ENCODE measurements at regions not wholly inside any gene's neighbourhood (a gene's known extent, or its start where the extent isn't known, plus 50 kb on each side); places are given as distances from the start of the nearest gene placed in this dataset.

DNA sequence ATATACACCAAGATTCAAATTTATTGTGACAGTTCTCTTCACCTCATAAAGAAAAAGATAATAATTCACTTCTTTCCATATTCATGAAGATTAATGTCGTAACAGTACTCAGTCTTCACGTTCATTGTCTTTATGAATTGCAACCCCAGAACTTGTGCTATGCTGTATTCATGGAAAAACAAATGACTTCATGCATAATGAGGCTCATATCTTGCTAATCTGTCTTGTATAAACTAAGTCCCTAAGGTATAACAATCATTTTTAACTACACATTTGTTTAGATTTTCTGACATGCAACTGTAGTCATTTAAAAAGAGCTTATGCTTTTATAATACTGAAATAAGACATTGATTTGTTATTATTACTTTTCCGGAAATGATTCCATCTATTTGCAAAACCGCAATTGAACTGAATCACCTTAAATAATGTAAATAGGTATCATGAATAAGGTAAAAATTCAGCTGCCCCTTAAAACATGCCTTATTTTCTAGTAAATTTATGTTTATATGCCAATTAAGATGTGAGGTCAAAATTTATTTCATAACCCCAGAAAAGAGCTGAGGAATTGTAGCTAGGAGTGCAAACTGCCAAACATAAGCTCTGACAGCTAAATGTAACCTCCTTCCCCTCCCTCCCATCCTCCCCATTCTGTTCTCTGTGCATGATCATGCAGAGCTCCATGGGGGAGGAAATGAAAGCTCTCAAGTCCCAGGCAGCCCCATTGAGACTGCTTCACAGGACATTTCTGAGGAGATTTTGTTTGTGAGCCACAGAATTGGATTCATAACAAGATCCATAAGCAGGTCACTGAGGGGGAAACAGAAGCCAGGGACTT, 301.6 kb downstream of the ATP23 start:
- no peaks in the 10 kb centered on the region for H3K4me1 Mint-ChIP-seq
- no peak overlapping the region for H3K4me3 Mint-ChIP-seq
- no peak overlapping the region for H3K27ac Mint-ChIP-seq

DNA sequence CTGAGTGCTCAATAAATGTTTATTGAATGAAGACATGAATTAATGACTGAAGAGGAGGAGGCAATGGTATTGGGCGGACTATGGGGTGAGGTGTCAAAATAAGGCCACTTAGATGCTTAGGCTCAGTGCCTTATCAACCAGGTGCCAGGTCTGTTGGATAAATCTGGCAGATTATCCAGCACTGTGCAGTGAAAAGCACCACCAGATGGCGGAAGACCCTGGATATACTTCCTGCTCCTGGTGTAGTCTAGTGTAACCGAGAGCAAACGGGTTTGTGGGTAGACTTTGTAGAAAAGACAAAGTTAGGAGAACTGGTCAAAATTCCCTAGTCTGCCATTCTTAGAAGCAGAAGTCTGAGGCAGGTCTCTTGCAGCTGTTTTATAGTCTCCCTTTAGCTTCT, 306.3 kb downstream of the ATP23 start:
- Mint-ChIP-seq H3K27ac (no peak overlapping the region), H3K9me3 (no peaks in the 10 kb centered on the region), H3K27me3 (peaks cover 9% of the 10 kb centered on the region), H3K4me1 (no peaks in the 10 kb centered on the region), H3K36me3 (no peaks in the 10 kb centered on the region), H3K4me3 (no peak overlapping the region)

More for the DNA sequence above, 301.6 kb downstream of the ATP23 start:
- peaks cover 16% of the 10 kb centered on the region for H3K27me3 Mint-ChIP-seq
- no peaks in the 10 kb centered on the region for H3K9me3 Mint-ChIP-seq
- no peaks in the 10 kb centered on the region for H3K36me3 Mint-ChIP-seq

DNA sequence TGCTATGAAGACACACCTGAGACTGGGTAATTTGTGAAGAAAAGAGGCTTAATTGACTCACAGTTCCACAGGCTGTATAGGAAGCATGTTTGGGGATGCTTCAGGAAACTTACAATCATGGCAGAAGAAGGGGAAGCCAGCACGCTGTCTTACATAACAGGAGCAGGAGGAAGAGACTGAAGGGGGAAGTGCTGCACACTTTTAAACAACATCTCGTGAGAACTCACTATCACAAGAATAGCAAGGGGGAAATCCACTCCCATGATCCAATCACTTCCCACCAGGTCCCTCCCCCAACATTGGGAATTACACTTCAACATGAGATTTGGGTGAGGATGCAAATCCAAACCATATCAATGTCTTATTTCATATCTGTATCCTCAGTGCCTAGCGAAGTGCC, 307.2 kb downstream of the ATP23 start:
- no peaks in the 10 kb centered on the region for H3K4me1 Mint-ChIP-seq
- no peak overlapping the region for H3K4me3 Mint-ChIP-seq
- H3K27ac Mint-ChIP-seq, result no peak overlapping the region
- peaks cover 10% of the 10 kb centered on the region for H3K27me3 Mint-ChIP-seq
- H3K9me3 Mint-ChIP-seq, result no peaks in the 10 kb centered on the region
- no peaks in the 10 kb centered on the region for H3K36me3 Mint-ChIP-seq

DNA sequence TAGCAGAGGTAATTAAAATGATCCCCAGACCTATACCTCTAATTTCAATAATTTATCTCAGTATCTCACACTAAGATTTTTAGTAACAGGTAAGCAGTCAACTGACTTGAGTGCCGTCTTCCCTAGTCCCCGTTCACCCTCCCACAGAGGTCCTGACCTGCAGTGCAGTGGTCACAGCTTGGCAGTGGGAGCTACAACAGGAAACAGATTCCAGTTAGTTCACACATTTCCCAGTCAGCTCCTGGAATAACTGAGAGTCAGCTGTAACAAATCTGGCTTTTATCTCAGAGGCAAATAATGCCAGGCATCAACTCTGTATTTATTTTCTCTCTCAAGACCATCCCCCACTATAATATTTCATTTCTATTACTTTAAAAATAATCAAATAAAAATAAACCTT, 308.2 kb downstream of the ATP23 start:
- Mint-ChIP-seq H3K36me3 (no peaks in the 10 kb centered on the region), H3K4me1 (no peaks in the 10 kb centered on the region), H3K9me3 (no peaks in the 10 kb centered on the region), H3K4me3 (no peak overlapping the region), H3K27me3 (peaks cover 12% of the 10 kb centered on the region), H3K27ac (no peak overlapping the region)

DNA sequence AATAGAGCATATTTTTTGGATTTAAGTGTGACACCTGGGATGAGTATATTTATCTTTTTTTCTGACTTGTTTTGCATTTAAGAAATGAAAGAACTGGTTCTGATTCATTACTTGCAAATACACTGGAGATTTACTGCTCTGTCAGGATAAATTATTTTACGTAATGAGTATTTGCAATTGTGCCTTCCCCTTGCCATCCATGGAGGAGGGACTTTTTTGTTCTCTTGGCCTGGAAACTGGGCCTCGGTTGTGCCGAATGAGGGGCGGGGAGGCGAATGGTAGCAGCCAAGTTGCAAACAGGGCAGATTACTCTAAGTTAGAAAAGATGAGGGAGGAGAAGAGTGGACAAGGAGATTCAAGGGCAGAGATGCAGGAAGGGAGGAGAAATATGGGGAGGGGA, 308.7 kb downstream of the ATP23 start:
- Mint-ChIP-seq H3K4me3 (no peak overlapping the region), H3K27ac (no peak overlapping the region), H3K36me3 (no peaks in the 10 kb centered on the region), H3K4me1 (no peaks in the 10 kb centered on the region), H3K27me3 (peaks cover 11% of the 10 kb centered on the region), H3K9me3 (no peaks in the 10 kb centered on the region)

DNA sequence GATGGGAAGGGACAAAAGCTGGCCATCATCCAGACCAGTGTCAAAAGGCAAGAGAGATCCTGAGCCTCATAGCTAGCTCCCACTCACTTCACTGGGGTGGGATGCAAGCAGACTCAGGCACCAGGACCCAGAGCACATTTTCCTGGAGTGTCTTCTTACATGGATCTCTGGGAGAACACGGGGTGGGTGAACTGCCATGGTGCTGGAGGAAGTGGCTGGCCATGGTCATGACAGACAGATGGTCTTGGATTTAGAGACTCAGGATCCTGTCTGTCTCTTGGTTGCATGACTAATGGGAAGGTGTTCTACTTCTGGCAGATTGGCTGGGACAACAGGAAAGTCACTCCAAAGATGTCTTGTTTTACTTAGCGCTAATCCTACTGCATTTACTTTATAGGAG, 311.5 kb downstream of the ATP23 start:
- Mint-ChIP-seq H3K27me3 (peaks cover 7% of the 10 kb centered on the region), H3K9me3 (no peaks in the 10 kb centered on the region), H3K4me3 (no peak overlapping the region), H3K36me3 (no peaks in the 10 kb centered on the region), H3K4me1 (no peaks in the 10 kb centered on the region), H3K27ac (no peak overlapping the region)

DNA sequence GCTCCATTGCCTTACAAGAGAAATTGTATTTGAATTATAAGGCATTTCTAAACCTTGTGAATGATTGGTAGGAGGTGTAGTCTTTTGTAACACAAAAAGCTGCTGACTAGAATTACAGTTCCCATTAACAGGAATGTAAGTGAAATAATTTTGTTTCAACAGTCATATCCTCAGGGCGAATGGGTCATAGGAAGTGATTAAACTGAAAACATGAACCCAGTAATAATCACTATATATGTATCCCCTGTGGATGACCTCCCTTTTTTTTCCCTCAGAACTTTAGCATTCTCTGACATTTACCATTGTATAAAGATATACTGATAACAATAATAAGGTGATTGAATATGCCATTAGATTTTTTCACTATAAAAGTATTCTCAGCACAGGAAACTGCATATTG, 312.3 kb downstream of the ATP23 start:
- no peak overlapping the region for H3K4me3 Mint-ChIP-seq
- peaks cover 8% of the 10 kb centered on the region for H3K27me3 Mint-ChIP-seq
- H3K27ac Mint-ChIP-seq, result no peak overlapping the region
- H3K4me1 Mint-ChIP-seq, result no peaks in the 10 kb centered on the region
- no peaks in the 10 kb centered on the region for H3K9me3 Mint-ChIP-seq
- H3K36me3 Mint-ChIP-seq, result no peaks in the 10 kb centered on the region

DNA sequence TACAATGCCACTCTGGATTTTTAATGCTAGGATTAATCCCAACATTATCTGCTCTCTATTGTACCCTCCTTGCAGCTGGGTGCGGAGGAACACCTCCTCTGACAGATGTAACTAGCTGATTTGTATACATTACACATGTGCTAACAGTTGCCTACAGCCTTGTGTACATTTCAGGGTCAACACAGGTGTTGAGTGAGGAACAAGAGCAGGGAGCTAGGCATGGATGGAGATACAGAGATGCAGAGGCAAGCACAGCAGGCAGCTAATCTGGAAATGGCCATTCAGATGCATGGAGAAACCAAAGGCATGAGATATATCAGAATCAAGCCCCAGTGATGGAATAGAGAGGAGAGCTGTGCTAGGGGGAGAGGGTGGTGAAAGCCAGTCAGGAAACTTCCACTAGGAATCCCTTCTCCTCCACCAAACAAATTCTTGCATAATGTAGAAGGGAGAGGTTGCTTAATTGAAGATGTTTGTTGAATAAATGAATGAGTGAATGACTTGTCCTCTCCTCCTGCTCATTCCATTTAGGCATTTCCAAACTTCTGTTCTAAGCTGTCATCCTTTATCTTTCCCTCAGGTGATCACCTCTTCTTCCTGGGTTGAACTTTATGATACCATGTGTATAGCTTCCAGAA, 313.2 kb downstream of the ATP23 start:
- no peaks in the 10 kb centered on the region for H3K9me3 Mint-ChIP-seq
- H3K4me3 Mint-ChIP-seq, result no peak overlapping the region
- H3K4me1 Mint-ChIP-seq, result no peaks in the 10 kb centered on the region
- no peak overlapping the region for H3K27ac Mint-ChIP-seq
- peaks cover 8% of the 10 kb centered on the region for H3K27me3 Mint-ChIP-seq
- H3K36me3 Mint-ChIP-seq, result no peaks in the 10 kb centered on the region

DNA sequence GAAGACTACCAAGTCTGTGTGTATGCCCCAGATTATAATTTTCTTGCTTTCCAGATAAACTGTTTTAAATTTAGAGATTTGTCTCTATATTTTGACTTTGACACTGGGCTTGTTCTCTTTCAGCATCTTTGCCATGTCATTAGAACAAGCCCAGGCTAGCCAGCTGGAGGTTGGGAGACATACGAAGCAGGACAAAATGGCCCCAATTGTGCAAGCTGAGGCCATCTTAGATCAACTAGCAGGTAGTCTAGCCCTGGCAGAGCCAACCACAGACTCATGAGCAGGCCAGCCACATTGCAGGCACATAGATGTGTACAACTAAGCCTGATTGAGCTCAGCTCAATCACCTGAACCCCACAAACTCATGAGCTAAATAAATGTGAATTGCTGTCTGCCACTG, 321.4 kb downstream of the ATP23 start:
- Mint-ChIP-seq H3K4me1 (no peaks in the 10 kb centered on the region), H3K4me3 (no peak overlapping the region), H3K36me3 (no peaks in the 10 kb centered on the region), H3K9me3 (peaks cover 6% of the 10 kb centered on the region), H3K27me3 (peaks cover 1% of the 10 kb centered on the region), H3K27ac (no peak overlapping the region)

DNA sequence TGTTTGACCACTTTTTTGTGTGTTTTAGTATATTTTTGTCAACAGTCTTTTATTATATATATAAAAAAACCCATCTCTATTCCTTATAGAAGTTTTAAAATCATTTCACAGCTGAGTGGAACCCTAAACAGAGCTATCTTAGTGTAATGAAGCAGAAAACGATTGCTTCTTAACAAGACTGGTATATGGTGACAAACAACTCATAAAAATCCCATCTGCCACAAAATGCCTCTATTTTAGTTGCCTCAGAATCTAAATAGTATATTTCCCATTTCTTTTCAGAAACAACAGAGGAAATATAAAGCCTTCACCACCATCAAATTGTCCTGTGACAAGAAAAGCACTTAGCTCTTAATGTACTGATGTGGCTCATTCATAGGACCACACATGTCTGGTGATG, 322.4 kb downstream of the ATP23 start:
- Mint-ChIP-seq H3K9me3 (peaks cover 6% of the 10 kb centered on the region), H3K36me3 (no peaks in the 10 kb centered on the region), H3K27me3 (peaks cover 2% of the 10 kb centered on the region), H3K4me3 (no peak overlapping the region), H3K27ac (no peak overlapping the region), H3K4me1 (no peaks in the 10 kb centered on the region)

DNA sequence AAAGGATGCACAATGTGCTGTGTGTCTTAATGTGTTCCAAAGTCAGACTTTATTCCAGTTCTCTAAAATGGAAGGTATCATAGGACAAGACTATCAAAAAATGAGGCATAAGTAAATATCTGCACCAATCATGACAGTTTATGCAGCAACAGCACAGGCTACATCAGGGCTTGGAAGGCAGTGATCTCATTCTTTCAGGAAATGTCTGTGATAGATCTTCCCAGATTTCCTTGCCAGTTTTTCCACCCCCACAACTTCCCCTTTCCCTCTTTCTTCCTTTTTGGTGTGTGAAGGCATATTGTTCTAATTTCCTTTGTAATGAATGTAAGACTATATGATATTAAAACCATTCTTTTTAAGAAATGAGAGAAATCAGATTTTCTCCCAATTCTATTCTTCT, 326.7 kb downstream of the ATP23 start:
- H3K4me1 Mint-ChIP-seq, result no peaks in the 10 kb centered on the region
- H3K4me3 Mint-ChIP-seq, result no peak overlapping the region
- no peak overlapping the region for H3K27ac Mint-ChIP-seq
- H3K36me3 Mint-ChIP-seq, result no peaks in the 10 kb centered on the region
- peaks cover 10% of the 10 kb centered on the region for H3K9me3 Mint-ChIP-seq
- H3K27me3 Mint-ChIP-seq, result peaks cover 4% of the 10 kb centered on the region

DNA sequence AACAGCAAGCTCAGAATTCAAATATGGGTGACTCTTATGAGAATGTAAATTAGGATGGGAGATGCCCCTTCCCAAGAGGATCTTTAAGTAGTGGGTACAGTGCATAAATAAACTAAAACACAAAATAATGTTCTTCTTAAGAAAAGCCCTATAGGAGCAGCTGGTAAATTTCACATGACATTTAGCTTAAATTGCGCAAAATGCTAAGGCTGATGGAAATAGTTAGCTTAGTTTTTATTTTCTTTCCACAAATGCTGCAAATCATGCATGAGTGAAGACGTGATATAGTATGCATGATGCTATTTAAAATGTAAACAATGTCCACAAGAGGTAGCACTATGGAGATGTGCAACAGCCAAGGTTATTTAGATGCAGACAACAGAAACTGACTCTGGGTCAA, 328.1 kb downstream of the ATP23 start:
- Mint-ChIP-seq H3K4me1 (no peaks in the 10 kb centered on the region), H3K4me3 (no peak overlapping the region), H3K27ac (no peak overlapping the region), H3K9me3 (peaks cover 13% of the 10 kb centered on the region), H3K27me3 (peaks cover 4% of the 10 kb centered on the region), H3K36me3 (no peaks in the 10 kb centered on the region)

DNA sequence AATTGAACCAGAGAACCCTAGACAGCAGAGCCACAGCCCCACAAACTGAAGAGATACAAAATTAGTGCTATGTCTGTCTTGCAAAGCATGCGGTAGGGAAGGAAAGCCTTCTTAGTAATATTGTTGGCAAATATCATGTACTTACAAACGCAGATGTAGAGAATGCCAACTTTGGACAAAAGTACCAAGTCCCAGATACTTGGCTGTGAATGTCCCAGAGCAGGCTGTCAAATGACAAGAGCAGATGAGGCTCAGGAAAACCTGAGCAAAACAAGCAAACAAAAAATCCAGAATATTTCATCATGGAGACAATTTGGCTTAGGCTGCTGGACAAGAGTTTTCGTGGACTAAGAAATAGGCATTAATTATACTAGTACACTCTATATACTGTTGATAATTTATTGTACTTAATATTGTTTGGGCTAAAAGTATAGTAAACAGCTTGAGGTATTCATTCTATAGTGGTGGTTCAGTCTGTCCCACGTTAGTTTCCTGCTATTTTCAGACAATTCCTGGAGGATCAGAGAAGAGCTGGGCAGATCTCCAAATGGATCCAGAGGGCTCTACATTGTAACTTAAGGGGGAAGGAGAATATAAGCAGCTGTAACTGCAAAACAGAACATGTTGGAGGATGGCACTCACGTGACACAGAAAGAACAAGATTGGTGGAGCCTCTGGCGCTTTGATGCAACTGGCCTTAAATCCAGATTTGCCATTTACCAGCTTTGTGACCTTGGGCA, 329.8 kb downstream of the ATP23 start:
- Mint-ChIP-seq H3K4me3 (no peak overlapping the region), H3K27me3 (peaks cover 4% of the 10 kb centered on the region), H3K9me3 (peaks cover 9% of the 10 kb centered on the region), H3K27ac (no peak overlapping the region), H3K36me3 (no peaks in the 10 kb centered on the region), H3K4me1 (no peaks in the 10 kb centered on the region)

DNA sequence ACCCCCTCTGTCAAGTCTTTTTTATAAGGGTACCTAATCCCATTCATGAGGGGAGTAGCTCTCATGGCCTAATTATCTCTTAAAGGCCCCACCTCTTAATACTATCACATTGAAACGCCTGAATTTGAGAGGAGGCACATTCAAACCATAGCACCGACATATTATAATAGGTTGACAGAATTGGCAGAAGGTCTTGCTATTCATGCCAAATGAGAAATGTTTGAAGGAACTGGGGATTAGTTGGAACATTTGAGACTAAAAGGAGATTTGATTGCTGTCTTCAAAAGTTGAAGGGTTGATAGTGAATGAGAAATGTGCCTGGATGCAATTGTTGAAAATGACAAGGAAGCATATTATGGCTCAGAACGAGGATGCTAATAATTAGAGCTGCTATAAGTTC, 331.1 kb downstream of the ATP23 start:
- H3K9me3 Mint-ChIP-seq, result peaks cover 18% of the 10 kb centered on the region
- no peak overlapping the region for H3K4me3 Mint-ChIP-seq
- H3K27me3 Mint-ChIP-seq, result peaks cover 4% of the 10 kb centered on the region
- H3K27ac Mint-ChIP-seq, result no peak overlapping the region
- H3K36me3 Mint-ChIP-seq, result no peaks in the 10 kb centered on the region
- no peaks in the 10 kb centered on the region for H3K4me1 Mint-ChIP-seq

DNA sequence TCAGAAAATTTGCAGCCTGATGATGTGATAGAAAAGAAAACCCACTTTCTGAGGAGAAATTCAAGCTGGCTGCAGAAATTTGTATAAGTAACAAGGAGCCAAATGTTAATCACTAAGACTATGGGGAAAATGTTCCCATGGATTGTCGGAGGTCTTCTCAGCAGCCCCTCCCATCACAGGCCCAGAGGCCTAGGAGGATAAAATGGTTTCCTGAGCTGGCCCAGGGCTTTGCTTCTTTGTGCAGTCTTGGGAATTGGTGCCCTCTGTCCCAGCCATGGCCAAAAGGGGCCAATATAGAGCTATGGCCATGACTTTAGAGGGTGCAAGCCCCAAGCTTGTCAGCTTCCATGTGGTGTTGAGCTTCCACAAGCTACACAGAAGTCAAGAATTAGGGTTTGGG, 335.9 kb downstream of the ATP23 start:
- no peak overlapping the region for H3K27ac Mint-ChIP-seq
- no peaks in the 10 kb centered on the region for H3K36me3 Mint-ChIP-seq
- H3K27me3 Mint-ChIP-seq, result no peaks in the 10 kb centered on the region
- no peaks in the 10 kb centered on the region for H3K4me1 Mint-ChIP-seq
- peaks cover 14% of the 10 kb centered on the region for H3K9me3 Mint-ChIP-seq
- H3K4me3 Mint-ChIP-seq, result no peak overlapping the region

DNA sequence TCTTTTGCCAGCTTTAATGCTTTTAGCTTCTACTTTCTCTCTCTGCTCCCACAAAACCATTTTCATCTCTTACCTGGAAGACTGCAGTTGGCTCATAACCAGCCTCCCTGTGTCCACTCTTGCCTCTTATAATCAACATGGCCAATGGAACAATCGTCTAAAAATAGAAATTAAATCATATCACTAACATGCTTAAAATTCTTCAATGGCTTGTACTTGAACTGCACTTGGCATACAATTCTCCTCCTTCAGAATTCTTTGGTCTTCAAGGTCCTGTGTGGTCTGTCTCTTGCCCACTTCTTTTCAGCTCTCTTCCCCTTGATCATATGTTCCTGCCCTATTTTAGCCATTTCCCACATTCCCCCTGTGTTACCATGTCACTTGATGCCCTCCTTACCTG, 342.2 kb downstream of the ATP23 start:
- no peaks in the 10 kb centered on the region for H3K27me3 Mint-ChIP-seq
- H3K4me3 Mint-ChIP-seq, result no peak overlapping the region
- no peak overlapping the region for H3K27ac Mint-ChIP-seq
- H3K9me3 Mint-ChIP-seq, result peaks cover 12% of the 10 kb centered on the region
- no peaks in the 10 kb centered on the region for H3K4me1 Mint-ChIP-seq
- H3K36me3 Mint-ChIP-seq, result no peaks in the 10 kb centered on the region

Data from activated naive CD4-positive, alpha-beta T cell treated with anti-CD3 and anti-CD28 coated beads, Interleukin-2, amount 50 U/mL, for 24 hours (primary cell).